Mucosa of rectum (tissue), 2 donors: ENCODE measurements at regions not wholly inside any gene's neighbourhood (a gene's known extent, or its start where the extent isn't known, plus 50 kb on each side); places are given as distances from the start of the nearest gene placed in this dataset.

Experiments used
- H3K27ac ChIP-seq, 2 donors: one replicate each; pipeline ENCODE4 v1.7.0; 2013; ENCODE audit warnings: inconsistent platforms in 2 of 2, low read depth in 2 of 2, low read length in 2 of 2
- H3K27me3 ChIP-seq, 2 donors: one replicate each; pipeline ENCODE4 v1.7.0; 2013; ENCODE audit warnings: low read length in 2 of 2; ENCODE audit not compliant: control insufficient read depth in 2 of 2, insufficient read depth in 2 of 2
- H3K36me3 ChIP-seq, 2 donors: one replicate each; pipeline ENCODE4 v1.7.0; 2013; ENCODE audit warnings: low read length in 2 of 2; ENCODE audit not compliant: control insufficient read depth in 2 of 2, insufficient read depth in 2 of 2
- H3K4me1 ChIP-seq, 2 donors: one replicate each; pipeline ENCODE4 v1.7.0; 2013; ENCODE audit warnings: low read length in 2 of 2, mild to moderate bottlenecking in 1 of 2; ENCODE audit not compliant: control insufficient read depth in 2 of 2, insufficient read depth in 2 of 2
- H3K4me3 ChIP-seq, 2 donors: one replicate each; pipeline ENCODE4 v1.7.0; 2013; ENCODE audit warnings: low read length in 2 of 2
- H3K9ac ChIP-seq, 2 donors: one replicate each; pipeline ENCODE4 v1.7.0; 2013; ENCODE audit warnings: low read length in 2 of 2, low read depth in 1 of 2, mild to moderate bottlenecking in 1 of 2
- H3K9me3 ChIP-seq, 2 donors: one replicate each; pipeline ENCODE4 v1.7.0; 2013; ENCODE audit warnings: low read length in 2 of 2; ENCODE audit not compliant: control insufficient read depth in 2 of 2
- donor health status: healthy.
- donor health status: Normal muscosa, but diverticular disease.

- Histone ChIP-seq H3K4me1 (no peaks in the 10 kb centered on the region), H3K9me3 (no peaks in the 10 kb centered on the region), H3K36me3 (no peaks in the 10 kb centered on the region), H3K27ac (no peak overlapping the region), H3K4me3 (no peak overlapping the region), H3K9ac (no peak overlapping the region), H3K27me3 (no peaks in the 10 kb centered on the region)
Observed at GRCh38 chr9:80376180-80376579, 804.4 kb downstream of the TLE4 start.

GRCh38 chr9:80375477-80375876 is 803.7 kb downstream of the TLE4 start:
- Histone ChIP-seq H3K27me3 (no peaks in the 10 kb centered on the region), H3K4me1 (no peaks in the 10 kb centered on the region), H3K9ac (no peak overlapping the region), H3K36me3 (no peaks in the 10 kb centered on the region), H3K4me3 (no peak overlapping the region), H3K27ac (no peak overlapping the region), H3K9me3 (no peaks in the 10 kb centered on the region)

- H3K4me1 ChIP-seq: no peaks in the 10 kb centered on the region
- H3K27ac ChIP-seq: no peak overlapping the region
- H3K9me3 ChIP-seq: no peaks in the 10 kb centered on the region
- H3K4me3 ChIP-seq: no peak overlapping the region
- H3K9ac ChIP-seq: no peak overlapping the region
- no peaks in the 10 kb centered on the region for H3K36me3 ChIP-seq
- H3K27me3 ChIP-seq: no peaks in the 10 kb centered on the region
Observed at GRCh38 chr9:80369641-80370040, 797.9 kb downstream of the TLE4 start.

GRCh38 chr9:80366626-80367025 is 794.9 kb downstream of the TLE4 start:
- no peaks in the 10 kb centered on the region for H3K9me3 ChIP-seq
- no peak overlapping the region for H3K9ac ChIP-seq
- H3K36me3 ChIP-seq: no peaks in the 10 kb centered on the region
- no peaks in the 10 kb centered on the region for H3K27me3 ChIP-seq
- no peak overlapping the region for H3K4me3 ChIP-seq
- no peaks in the 10 kb centered on the region for H3K4me1 ChIP-seq
- H3K27ac ChIP-seq: no peak overlapping the region

GRCh38 chr9:80359941-80360881 is 788.4 kb downstream of the TLE4 start:
- no peak overlapping the region for H3K9ac ChIP-seq
- no peaks in the 10 kb centered on the region for H3K36me3 ChIP-seq
- no peaks in the 10 kb centered on the region for H3K4me1 ChIP-seq
- no peaks in the 10 kb centered on the region for H3K27me3 ChIP-seq
- H3K9me3 ChIP-seq: peaks cover 0 to 3% of the 10 kb centered on the region in 2 donors
- H3K27ac ChIP-seq: no peak overlapping the region
- H3K4me3 ChIP-seq: no peak overlapping the region

GRCh38 chr9:80359291-80359690 is 787.5 kb downstream of the TLE4 start:
- H3K27ac ChIP-seq: no peak overlapping the region
- H3K9me3 ChIP-seq: peaks cover 0 to 3% of the 10 kb centered on the region in 2 donors
- H3K27me3 ChIP-seq: no peaks in the 10 kb centered on the region
- H3K36me3 ChIP-seq: no peaks in the 10 kb centered on the region
- no peaks in the 10 kb centered on the region for H3K4me1 ChIP-seq
- H3K9ac ChIP-seq: no peak overlapping the region
- no peak overlapping the region for H3K4me3 ChIP-seq

GRCh38 chr9:80352967-80353366 is 781.2 kb downstream of the TLE4 start:
- Histone ChIP-seq H3K27me3 (no peaks in the 10 kb centered on the region), H3K36me3 (no peaks in the 10 kb centered on the region), H3K4me1 (no peaks in the 10 kb centered on the region), H3K9me3 (peaks cover 0 to 3% of the 10 kb centered on the region in 2 donors), H3K4me3 (no peak overlapping the region), H3K9ac (no peak overlapping the region), H3K27ac (no peak overlapping the region)

GRCh38 chr9:80351612-80352011 is 779.8 kb downstream of the TLE4 start:
- H3K4me3 ChIP-seq: no peak overlapping the region
- H3K4me1 ChIP-seq: no peaks in the 10 kb centered on the region
- no peak overlapping the region for H3K27ac ChIP-seq
- H3K27me3 ChIP-seq: no peaks in the 10 kb centered on the region
- no peaks in the 10 kb centered on the region for H3K9me3 ChIP-seq
- H3K9ac ChIP-seq: no peak overlapping the region
- no peaks in the 10 kb centered on the region for H3K36me3 ChIP-seq

GRCh38 chr9:80326105-80326504 is 754.3 kb downstream of the TLE4 start:
- Histone ChIP-seq H3K36me3 (no peaks in the 10 kb centered on the region), H3K27me3 (no peaks in the 10 kb centered on the region), H3K9ac (no peak overlapping the region), H3K27ac (no peak overlapping the region), H3K4me3 (no peak overlapping the region), H3K9me3 (peaks cover 0 to 2% of the 10 kb centered on the region in 2 donors), H3K4me1 (no peaks in the 10 kb centered on the region)

- Histone ChIP-seq H3K36me3 (no peaks in the 10 kb centered on the region), H3K4me3 (no peak overlapping the region), H3K4me1 (no peaks in the 10 kb centered on the region), H3K9me3 (no peaks in the 10 kb centered on the region), H3K27me3 (no peaks in the 10 kb centered on the region), H3K27ac (no peak overlapping the region), H3K9ac (no peak overlapping the region)
Observed at GRCh38 chr9:80320916-80321315, 749.2 kb downstream of the TLE4 start.
